Left lung (tissue), 4 donors: ENCODE measurements at regions not wholly inside any gene's neighbourhood (a gene's known extent, or its start where the extent isn't known, plus 50 kb on each side); places are given as distances from the start of the nearest gene placed in this dataset.

ENCODE experiments used
- ATAC-seq: fragments of 200-7000 bp; cut with Tn5 transposase; one replicate; pipeline ENCODE4 v1.9.1; 2020; ENCODE audit warnings: moderate library complexity
- DNase-seq, 4 donors: peaks; one replicate each; pipeline ENCODE4 v3.0.0-alpha.2; 2013 to 2020
- H3K27ac ChIP-seq, 2 donors: fragments of 200-600 bp; sonication (generic) in 1 of 2; one replicate each; pipeline versions ENCODE4 v1.5.0 to v1.8.0; 2020 to 2021
- H3K27me3 ChIP-seq, 2 donors: fragments of 200-600 bp; sonication (generic) in 1 of 2; one replicate each; pipeline versions ENCODE4 v1.5.0 to v1.8.0; 2020 to 2021
- H3K36me3 ChIP-seq, 2 donors: fragments of 200-600 bp; sonication (generic) in 1 of 2; one replicate each; pipeline versions ENCODE4 v1.5.0 to v1.8.0; 2020 to 2021
- H3K4me1 ChIP-seq, 2 donors: fragments of 200-600 bp; one replicate each; pipeline ENCODE4 v1.8.0; 2021
- H3K4me3 ChIP-seq, 2 donors: fragments of 200-600 bp; sonication (generic) in 1 of 2; one replicate each; pipeline versions ENCODE4 v1.5.0 to v1.8.0; 2020 to 2021; ENCODE audit warnings: mild to moderate bottlenecking in 1 of 2
- H3K9me3 ChIP-seq, 2 donors: fragments of 200-600 bp; sonication (generic) in 1 of 2; one replicate each; pipeline versions ENCODE4 v1.5.0 to v1.8.0; 2020 to 2021
- intact Hi-C, 2 donors: fragments of 100-400 bp; cut with DNase I; formaldehyde crosslinking; loops; one replicate each; pipeline versions ENCODE4 v1.11.2 to v1.14.2; 2022
- TF ChIP-seq, protein P1 (sequence below), 2 donors: fragments of 200-600 bp; sonication (generic) in 1 of 2; IDR thresholded peaks; one replicate each; pipeline versions ENCODE4 v1.5.0 to v1.8.0; 2021; ENCODE audit warnings: antibody characterized with exemption in 2 of 2
- donor health status: DM: no; HTN: yes; CAD: no.
- donor health status: DM: no; HTN: no; CAD: no.

DNA sequence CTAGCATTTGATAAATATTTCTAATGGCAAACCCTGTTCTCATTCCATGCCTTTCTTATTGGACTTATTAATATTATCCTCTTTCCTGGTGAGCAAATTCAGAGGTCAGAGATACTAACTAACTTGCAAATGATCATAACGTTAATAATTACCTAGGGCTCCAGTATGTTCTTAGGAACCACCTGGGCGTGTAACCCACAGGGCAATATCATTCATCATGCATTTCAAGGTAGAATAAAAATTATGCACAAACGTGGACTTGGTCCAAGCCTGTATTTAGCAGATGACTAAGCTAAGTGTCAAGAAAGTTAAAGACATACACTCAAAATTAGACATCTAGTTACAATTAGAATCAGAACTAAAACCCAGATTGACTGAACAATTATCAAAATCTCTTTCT lies 850.1 kb downstream of the TRIML1 start:
- TF ChIP-seq, protein P1, sequence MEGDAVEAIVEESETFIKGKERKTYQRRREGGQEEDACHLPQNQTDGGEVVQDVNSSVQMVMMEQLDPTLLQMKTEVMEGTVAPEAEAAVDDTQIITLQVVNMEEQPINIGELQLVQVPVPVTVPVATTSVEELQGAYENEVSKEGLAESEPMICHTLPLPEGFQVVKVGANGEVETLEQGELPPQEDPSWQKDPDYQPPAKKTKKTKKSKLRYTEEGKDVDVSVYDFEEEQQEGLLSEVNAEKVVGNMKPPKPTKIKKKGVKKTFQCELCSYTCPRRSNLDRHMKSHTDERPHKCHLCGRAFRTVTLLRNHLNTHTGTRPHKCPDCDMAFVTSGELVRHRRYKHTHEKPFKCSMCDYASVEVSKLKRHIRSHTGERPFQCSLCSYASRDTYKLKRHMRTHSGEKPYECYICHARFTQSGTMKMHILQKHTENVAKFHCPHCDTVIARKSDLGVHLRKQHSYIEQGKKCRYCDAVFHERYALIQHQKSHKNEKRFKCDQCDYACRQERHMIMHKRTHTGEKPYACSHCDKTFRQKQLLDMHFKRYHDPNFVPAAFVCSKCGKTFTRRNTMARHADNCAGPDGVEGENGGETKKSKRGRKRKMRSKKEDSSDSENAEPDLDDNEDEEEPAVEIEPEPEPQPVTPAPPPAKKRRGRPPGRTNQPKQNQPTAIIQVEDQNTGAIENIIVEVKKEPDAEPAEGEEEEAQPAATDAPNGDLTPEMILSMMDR (IDR thresholded peaks at IDR 0.05) = no peak
- Histone ChIP-seq H3K4me3 (no peak overlapping the region), H3K27me3 (no peaks in the 10 kb centered on the region), H3K9me3 (peaks cover 0 to 14% of the 10 kb centered on the region in 2 donors), H3K27ac (no peak overlapping the region), H3K36me3 (no peaks in the 10 kb centered on the region), H3K4me1 (no peaks in the 10 kb centered on the region)
- DNase-seq (no peak), ATAC-seq (no peak)
- intact Hi-C loops = no loop called here

DNA sequence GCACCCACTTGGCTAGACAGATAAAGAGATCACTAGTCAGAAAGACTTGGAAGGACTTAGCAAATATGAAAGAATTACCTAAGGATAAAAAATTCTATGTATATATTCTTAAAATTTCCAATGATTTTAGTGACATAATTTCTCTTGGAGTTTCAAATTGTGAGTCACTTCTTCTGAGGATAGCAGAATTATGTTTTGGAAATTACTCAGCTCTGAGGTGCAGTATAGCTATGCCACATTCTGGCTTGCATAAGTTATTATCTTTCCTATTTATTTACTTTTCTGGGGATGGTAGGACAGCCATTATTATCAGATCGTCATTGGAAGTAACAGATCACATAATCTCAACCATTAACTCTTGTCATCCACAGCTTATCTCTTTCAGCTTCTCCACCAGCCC lies 853.5 kb downstream of the TRIML1 start:
- no peak for ATAC-seq
- no peaks in the 10 kb centered on the region for H3K36me3 ChIP-seq
- H3K4me3 ChIP-seq = no peak overlapping the region
- no peaks in the 10 kb centered on the region for H3K9me3 ChIP-seq
- TF ChIP-seq, protein P1 (IDR thresholded peaks at IDR 0.05) = no peak
- no peaks in the 10 kb centered on the region for H3K4me1 ChIP-seq
- intact Hi-C loops = no loop called here
- no peak overlapping the region for H3K27ac ChIP-seq
- H3K27me3 ChIP-seq = no peaks in the 10 kb centered on the region
- no peak for DNase-seq

DNA sequence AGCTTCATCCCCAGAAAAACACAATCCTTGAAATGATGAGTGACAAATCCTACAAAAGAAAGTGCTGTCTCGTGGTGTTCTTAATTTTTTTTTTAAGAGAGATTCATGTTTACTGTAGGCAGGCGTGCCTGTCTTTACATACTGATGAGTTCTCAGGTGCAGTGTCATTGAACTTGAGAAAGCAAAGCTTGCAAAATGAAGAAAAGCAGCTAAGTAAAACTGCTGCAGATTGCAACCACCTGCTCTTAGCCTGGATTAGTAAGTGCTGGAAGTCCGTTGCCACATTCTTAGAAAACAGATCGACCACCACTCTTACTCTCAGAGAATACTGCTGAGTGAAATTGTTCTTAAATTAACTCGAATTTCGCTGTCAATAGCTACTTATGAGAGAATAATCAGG lies 854.6 kb downstream of the TRIML1 start:
- no peak overlapping the region for H3K4me3 ChIP-seq
- TF ChIP-seq, protein P1 (IDR thresholded peaks at IDR 0.05) = no peak
- no peaks in the 10 kb centered on the region for H3K4me1 ChIP-seq
- DNase-seq = no peak
- no peaks in the 10 kb centered on the region for H3K9me3 ChIP-seq
- H3K27me3 ChIP-seq = no peaks in the 10 kb centered on the region
- intact Hi-C loops = no loop called here
- no peaks in the 10 kb centered on the region for H3K36me3 ChIP-seq
- ATAC-seq = no peak
- no peak overlapping the region for H3K27ac ChIP-seq

DNA sequence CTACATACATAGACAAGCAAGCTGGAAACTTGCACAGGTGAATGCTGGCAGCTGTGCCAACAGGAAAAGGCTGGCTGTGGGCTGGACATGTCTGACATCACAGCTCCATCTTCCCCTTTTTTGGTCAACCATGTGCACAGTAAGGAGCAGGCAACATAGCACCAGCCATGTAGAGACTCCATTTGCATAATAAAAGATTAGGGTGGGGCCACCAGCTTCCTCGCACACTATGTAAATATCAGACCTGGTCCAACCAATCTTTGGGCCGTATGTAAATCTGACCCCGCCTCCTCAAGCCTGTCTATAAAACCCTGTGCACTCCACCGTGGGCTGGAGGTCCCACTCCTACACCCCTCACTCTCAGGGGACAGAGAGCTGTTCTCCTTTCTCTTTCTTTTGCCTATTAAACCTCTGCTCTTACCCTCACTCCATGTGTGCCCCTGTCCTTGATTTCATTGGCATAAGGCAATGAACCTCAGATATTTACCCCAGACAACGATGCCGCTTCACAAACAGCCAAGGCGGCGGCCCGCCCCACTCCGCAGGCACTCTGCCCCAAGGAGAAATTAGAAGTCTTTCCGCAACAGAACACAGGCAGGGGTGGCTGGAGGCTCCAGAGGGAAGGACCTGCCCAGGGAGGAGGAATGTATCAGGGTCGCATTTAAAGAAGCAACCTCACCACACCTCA lies 862.2 kb downstream of the TRIML1 start:
- H3K27me3 ChIP-seq = no peaks in the 10 kb centered on the region
- DNase-seq = no peak
- no peak for ATAC-seq
- intact Hi-C loops = no loop called here
- H3K36me3 ChIP-seq = no peaks in the 10 kb centered on the region
- H3K4me3 ChIP-seq = no peak overlapping the region
- H3K27ac ChIP-seq = no peak overlapping the region
- H3K9me3 ChIP-seq = peaks cover 0 to 8% of the 10 kb centered on the region in 2 donors
- H3K4me1 ChIP-seq = no peaks in the 10 kb centered on the region
- TF ChIP-seq, protein P1 (IDR thresholded peaks at IDR 0.05) = no peak

DNA sequence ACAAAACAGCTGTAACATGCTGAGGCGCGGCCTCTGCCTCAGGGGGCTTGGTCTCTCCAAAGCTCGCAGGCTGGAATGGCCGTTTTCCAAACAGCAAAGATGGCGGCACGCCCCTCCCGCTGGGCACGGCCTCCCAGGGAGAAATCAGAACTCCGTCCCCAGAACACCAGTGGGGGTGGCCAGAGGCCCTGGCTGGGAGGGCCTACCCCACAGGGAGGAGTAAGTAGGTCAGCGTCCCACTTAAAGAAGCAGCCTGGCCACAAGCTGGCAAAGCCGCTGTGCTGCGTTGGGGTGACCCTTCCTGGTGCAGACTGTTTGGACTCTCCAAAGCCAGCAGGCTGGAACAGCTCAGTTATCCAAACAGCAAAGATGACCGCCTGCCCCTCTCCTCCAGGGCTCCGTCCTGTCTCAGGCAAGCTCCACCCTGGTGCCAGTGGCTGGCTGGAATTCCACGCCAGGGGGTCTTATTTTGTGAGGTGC lies 862.8 kb downstream of the TRIML1 start:
- Histone ChIP-seq H3K27me3 (no peaks in the 10 kb centered on the region), H3K36me3 (no peaks in the 10 kb centered on the region), H3K9me3 (peaks cover 0 to 8% of the 10 kb centered on the region in 2 donors), H3K27ac (no peak overlapping the region), H3K4me3 (no peak overlapping the region), H3K4me1 (no peaks in the 10 kb centered on the region)
- intact Hi-C loops = no loop called here
- ATAC-seq = no peak
- TF ChIP-seq, protein P1 (IDR thresholded peaks at IDR 0.05) = no peak
- peak in 1 of 4 donors; percentile 58 for DNase-seq
